NCI-H1417 treated with DMSO at 0.1 percent for 48 hours (cell line): ENCODE measurements at regions not wholly inside any gene's neighbourhood (a gene's known extent, or its start where the extent isn't known, plus 50 kb on each side); places are given as distances from the start of the nearest gene placed in this dataset.
A peak's percentile ranks its signal among the peaks of the same experiment; 100 is the strongest.

Source experiments
- DNase-seq: peaks from one replicate; lab custom pipeline; 2025; lab: John Stamatoyannopoulos, UW

DNA sequence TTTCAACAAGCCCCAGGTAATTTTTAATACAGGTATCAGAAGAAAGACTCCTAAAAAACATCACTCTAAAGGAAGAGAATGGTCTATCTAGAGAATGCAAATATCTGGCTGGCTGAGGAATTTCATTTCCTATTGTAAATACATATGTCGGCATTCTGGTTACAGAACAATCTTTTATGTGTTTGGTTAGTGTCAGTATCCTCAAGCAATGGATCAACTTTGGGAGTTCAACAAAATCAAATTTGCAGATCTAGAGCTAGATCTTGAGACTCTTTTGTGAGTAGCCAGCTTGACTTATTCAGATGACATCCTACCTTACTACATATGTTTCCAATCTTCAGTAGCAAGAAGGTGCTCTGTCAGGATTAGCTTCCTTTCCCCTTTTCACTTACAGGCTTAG lies 145.1 kb downstream of the BTC start:
- no peak for DNase-seq

DNA sequence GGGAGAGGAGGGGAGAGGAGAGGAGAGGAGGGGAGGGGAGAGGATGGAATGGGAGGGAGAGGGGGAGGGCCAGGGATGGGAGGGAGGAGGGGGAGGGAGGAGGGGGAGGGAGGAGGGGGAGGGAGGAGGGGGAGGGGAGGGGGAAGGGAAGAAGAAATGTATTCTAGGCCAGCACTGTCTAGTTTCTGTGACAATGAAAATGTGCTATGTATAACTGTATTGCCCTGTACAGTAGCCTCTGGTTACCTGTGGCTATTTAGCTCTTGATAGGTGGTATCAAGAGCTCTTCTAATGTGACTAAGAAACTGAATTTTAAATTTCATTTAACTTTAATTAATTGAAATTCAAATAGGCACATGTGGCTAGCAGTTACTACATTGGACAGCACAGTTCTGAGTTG lies 143.1 kb downstream of the BTC start:
- no peak for DNase-seq

GRCh38 chr4:74653331-74654229 lies 140.7 kb downstream of the BTC start:
- no peak for DNase-seq

DNA sequence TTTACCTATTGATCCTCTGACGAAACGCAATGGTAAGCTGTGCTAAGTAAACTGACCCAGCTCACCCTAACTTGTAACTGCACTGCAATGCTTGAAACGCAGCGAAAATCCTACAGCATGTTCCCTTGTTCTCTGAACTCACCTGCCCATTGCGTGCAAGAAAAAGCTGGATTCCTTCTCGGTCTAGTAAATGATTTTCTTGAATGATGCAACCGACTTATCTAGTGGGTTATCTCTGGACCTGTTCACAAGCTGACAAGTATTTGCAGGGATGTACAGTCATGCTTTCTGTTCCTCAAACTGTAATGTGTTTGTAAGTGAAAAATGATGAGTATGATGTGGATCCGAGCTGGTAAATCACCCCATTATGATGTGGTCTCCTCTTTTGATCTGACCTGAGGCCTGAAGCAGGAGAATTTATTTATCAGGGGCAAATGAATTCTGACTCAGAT lies 140.1 kb downstream of the BTC start:
- DNase-seq, result no peak

- DNase-seq, result no peak
Measured at GRCh38 chr4:74656596-74656995, 137.7 kb downstream of the BTC start.

DNA sequence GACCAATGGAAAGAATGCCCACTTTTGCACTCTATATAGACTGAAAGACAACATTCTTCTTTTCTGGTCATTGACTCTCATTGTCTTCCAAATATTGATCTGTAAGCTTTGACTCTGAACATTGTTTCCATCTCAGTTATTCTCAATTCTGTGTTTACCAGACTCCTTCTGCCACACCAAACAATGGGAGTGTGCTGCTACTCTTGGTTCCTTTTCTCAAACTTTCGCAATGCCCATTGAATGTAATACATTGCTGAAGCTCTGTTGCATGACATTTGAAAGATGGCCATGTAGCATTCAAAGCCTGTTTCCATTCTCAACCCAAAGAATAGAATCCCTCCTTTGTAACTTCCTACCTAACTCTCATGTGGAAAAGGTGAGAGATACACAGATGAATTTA lies 136.2 kb downstream of the BTC start:
- no peak for DNase-seq

- no peak for DNase-seq
Measured at GRCh38 chr4:74659576-74660411, 134.5 kb downstream of the BTC start.

DNA sequence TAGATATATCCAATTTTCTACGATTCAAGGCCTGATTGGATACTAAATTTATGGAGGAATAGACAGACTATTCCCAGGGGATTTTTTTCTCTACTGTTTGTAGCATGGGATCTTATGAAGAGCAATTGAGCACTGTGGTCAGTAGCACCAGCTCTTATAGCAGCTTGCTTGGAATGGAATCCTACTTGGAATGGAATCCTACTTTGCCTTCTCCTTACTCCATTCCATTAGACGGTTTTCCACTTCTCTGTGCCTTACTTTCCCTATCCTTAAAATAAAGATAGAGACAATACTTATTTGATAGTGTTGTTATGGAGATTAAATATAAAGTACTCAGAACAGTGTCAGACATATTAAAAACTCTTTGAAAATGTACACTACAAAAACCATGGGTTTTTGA lies 133.5 kb downstream of the BTC start:
- no peak for DNase-seq

- no peak for DNase-seq
Measured at GRCh38 chr4:74661427-74662201, 132.7 kb downstream of the BTC start.

DNA sequence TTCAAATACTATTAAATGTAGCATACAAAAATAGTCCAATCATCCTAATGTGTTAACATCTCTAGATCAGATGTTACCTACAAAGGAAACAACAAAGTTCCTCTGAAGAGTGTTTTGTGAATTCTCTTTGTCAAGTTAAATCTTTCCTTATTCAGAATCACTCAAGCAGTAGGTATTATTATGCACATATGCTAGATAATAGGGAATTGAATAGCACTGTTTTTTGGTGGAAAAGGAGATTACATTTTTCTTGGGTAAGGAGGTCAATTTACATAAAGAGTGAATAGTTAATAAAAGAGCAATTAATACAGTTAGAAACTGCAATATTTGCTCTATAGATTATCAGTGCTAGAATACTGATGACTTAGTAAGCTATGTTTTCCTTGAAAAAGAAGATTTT lies 130.7 kb downstream of the BTC start:
- DNase-seq, result no peak

- DNase-seq, result no peak
Measured at GRCh38 chr4:74665346-74665745, 129.0 kb downstream of the BTC start.

- no peak for DNase-seq
Measured at GRCh38 chr4:74665876-74666275, 128.4 kb downstream of the BTC start.

DNA sequence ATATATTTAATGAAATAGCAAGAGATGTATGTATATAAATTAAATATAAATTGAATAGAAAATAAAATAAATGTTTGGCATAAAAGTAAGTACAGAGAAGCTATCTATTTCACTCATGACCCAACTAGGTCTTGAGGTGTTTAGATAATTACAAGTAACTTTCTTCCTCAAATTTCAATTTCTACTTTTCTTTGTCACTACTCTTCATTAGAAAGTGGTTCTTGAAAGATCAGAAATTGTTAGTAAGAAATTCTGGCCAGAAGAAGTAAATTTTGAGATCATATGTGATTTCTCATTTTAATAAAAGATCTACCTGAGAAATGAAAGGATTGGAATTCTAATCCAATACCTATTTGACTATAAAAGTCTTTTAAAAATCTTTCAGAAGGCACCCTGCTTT lies 126.9 kb downstream of the BTC start:
- no peak for DNase-seq

DNA sequence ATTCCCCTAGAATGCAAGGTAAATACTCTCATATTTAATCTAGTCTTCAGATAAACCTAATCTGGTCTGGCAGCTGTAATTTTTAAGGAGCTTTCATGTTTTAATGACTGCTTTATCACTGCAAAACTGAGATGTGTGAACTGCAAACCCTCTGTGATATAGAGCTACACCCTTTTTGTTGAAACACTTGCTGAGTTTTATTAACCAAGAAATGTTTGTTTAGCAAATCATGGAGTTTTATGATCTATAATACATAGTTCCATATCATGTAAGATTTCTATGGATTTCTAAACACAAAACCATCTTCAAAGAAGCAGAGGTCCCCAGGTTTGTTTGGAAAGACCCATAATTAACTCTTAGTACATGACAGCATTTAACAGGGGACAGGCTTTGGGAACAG lies 126.4 kb downstream of the BTC start:
- DNase-seq, result no peak

- DNase-seq, result no peak
Measured at GRCh38 chr4:74669702-74670101, 124.6 kb downstream of the BTC start.

DNA sequence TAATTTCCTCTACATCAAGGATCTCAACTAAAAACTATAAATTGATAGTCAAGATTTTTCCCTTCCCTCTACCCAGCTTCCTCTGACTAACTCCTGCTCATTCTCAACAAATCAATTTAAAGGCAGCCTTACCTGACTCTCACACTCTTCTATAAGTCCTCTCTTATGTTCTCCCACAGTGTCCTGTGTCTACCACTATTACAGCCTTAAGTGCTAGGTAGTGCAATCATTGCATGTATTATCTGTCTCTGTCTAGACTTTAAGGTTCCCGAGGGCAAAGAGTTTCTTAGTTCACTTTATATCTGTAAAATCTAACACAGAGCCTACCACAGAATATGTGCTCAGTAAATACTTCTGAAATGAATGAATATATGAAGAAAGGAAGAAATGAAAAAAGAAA lies 123.7 kb downstream of the BTC start:
- DNase-seq, result no peak

GRCh38 chr4:74671080-74671698 lies 123.1 kb downstream of the BTC start:
- peak; percentile 31 for DNase-seq

DNA sequence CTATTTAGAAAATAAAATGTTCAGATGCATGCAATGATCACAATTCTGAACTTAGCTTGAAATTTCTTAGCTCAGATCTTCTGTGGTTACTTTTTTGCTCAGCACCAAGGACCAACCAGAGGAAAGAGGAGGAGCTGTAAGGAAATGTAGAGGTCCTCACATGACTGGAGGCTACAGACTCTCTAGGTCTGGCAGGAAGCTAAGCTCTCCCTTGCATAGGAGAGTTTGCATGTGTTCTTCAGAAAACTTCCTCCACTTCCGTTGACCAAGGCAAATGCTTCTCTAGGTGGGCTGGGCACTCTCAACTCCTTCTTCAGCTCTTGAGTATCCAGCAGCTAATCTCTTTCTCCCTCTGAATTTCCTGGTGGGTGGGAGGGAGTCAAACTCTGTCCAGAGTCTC lies 119.6 kb downstream of the BTC start:
- DNase-seq, result no peak

GRCh38 chr4:74675673-74676279 lies 118.5 kb downstream of the BTC start:
- DNase-seq, result no peak

DNA sequence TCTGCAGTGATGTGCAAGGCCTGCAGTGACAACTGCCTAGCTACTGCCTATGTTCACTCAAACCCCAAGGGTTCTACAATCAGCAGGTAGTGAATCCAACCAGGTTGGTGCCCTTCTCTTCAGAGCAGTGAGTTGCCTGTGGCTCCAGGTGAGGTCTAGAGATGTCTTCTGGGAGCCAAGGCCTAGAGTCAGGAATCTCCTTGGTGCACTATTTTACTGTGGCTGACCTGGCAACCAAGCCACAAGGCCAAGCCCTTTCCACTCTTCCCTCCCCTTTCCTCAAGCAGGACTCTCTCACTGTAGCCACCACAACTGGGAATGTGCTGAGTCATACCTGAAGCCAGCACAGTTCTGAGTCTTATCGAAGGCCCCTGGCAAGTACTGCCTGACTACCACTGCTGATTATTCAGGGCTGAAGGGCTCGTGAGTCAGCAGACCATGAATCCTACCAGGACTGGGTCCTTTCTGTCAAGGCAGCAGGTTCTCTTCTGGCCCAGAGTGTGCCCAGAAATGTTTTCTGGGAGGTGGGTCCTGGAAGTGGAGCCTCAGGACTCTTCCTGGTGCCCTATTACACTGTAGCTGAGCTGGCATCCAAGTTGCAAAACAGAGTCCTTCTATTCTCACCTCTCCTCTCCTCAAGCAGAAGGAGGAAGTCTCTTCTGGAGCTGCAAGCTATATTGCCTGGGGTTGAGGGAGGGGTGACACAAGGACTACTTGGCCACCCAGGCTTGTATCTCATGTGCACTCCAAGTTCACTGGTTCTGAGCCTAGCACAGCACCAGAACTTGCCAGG lies 111.6 kb downstream of the BTC start:
- DNase-seq, result no peak

GRCh38 chr4:74692972-74693371 lies 101.4 kb downstream of the BTC start:
- DNase-seq, result no peak
